ENCODE measurements at regions not wholly inside any gene's neighbourhood (a gene's known extent, or its start where the extent isn't known, plus 50 kb on each side); places are given as distances from the start of the nearest gene placed in this dataset.
A peak's percentile ranks its signal among the peaks of the same experiment; 100 is the strongest.

GRCh38 chr2:121052521-121052920 is 232.5 kb downstream of the TFCP2L1 start:
- Histone ChIP-seq H4K20me1 (ENCODE audit: low read length) (no peaks in the 10 kb centered on the region), H3F3A (ENCODE audit: low read length, unreplicated experiment) (no peaks in the 10 kb centered on the region), H3K4me3 (ENCODE audit: low read length) (no peak overlapping the region), H3K9me2 (replicated peaks; ENCODE audit: low read length) (no peaks in the 10 kb centered on the region), H3K9me3 (ENCODE audit: low read length) (no peaks in the 10 kb centered on the region), H3K27ac (ENCODE audit: low read length) (no peak overlapping the region), H2AFZ (ENCODE audit: low read length) (no peak overlapping the region), H3K9ac (ENCODE audit: low read length) (no peak overlapping the region), H3K36me3 (ENCODE audit: low read depth, low read length) (no peaks in the 10 kb centered on the region), H3K4me1 (ENCODE audit: insufficient read depth, low read length) (no peaks in the 10 kb centered on the region), H3K79me2 (ENCODE audit: low read length) (no peaks in the 10 kb centered on the region), H3K27me3 (ENCODE audit: low read length) (no peaks in the 10 kb centered on the region), H3K4me2 (ENCODE audit: low read length) (no peak overlapping the region)
- no TSS peak for BruUV-seq (replicated peaks)
- ChIA-PET CTCF (no interaction called here), POLR2A (ENCODE audit: unreplicated experiment) (no interaction called here)
- peak; percentile 40; the same call in 1 of the 2 replicates for ATAC-seq
- TF ChIP-seq EZH2 (IDR thresholded peaks at IDR 0.05; ENCODE audit: low read length, unreplicated experiment), result no peak
- TF ChIP-seq EZH2phosphoT487 (IDR thresholded peaks at IDR 0.05; ENCODE audit: borderline replicate concordance, low read length), result no peak
- TF ChIP-seq CTCF (conservative IDR thresholded peaks at IDR 0.05; ENCODE audit: low read depth, low read length), result no peak
- intact Hi-C loops (cut with micrococcal nuclease), result no loop called here
- no peak for DNase-seq

GRCh38 chr2:121055088-121055487 is 229.9 kb downstream of the TFCP2L1 start:
- no peak overlapping the region for H3K27ac ChIP-seq (ENCODE audit: low read length)
- DNase-seq (no peak), ATAC-seq (no peak)
- no peaks in the 10 kb centered on the region for H3K4me1 ChIP-seq (ENCODE audit: insufficient read depth, low read length)
- CTCF ChIA-PET, result no interaction called here
- no TSS peak for BruUV-seq (replicated peaks)
- intact Hi-C loops (cut with micrococcal nuclease), result no loop called here
- no peaks in the 10 kb centered on the region for H4K20me1 ChIP-seq (ENCODE audit: low read length)
- H3K79me2 ChIP-seq (ENCODE audit: low read length), result no peaks in the 10 kb centered on the region
- no peak overlapping the region for H3K4me3 ChIP-seq (ENCODE audit: low read length)
- no peak overlapping the region for H3K9ac ChIP-seq (ENCODE audit: low read length)
- POLR2A ChIA-PET (ENCODE audit: unreplicated experiment), result no interaction called here
- no peaks in the 10 kb centered on the region for H3K9me3 ChIP-seq (ENCODE audit: low read length)
- no peak overlapping the region for H3K4me2 ChIP-seq (ENCODE audit: low read length)
- H2AFZ ChIP-seq (ENCODE audit: low read length), result no peak overlapping the region
- H3F3A ChIP-seq (ENCODE audit: low read length, unreplicated experiment), result no peaks in the 10 kb centered on the region
- TF ChIP-seq EZH2 (IDR thresholded peaks at IDR 0.05; ENCODE audit: low read length, unreplicated experiment) (no peak), CTCF (conservative IDR thresholded peaks at IDR 0.05; ENCODE audit: low read depth, low read length) (no peak), EZH2phosphoT487 (IDR thresholded peaks at IDR 0.05; ENCODE audit: borderline replicate concordance, low read length) (no peak)
- no peaks in the 10 kb centered on the region for H3K9me2 ChIP-seq (replicated peaks; ENCODE audit: low read length)
- H3K27me3 ChIP-seq (ENCODE audit: low read length), result no peaks in the 10 kb centered on the region
- no peaks in the 10 kb centered on the region for H3K36me3 ChIP-seq (ENCODE audit: low read depth, low read length)

DNA sequence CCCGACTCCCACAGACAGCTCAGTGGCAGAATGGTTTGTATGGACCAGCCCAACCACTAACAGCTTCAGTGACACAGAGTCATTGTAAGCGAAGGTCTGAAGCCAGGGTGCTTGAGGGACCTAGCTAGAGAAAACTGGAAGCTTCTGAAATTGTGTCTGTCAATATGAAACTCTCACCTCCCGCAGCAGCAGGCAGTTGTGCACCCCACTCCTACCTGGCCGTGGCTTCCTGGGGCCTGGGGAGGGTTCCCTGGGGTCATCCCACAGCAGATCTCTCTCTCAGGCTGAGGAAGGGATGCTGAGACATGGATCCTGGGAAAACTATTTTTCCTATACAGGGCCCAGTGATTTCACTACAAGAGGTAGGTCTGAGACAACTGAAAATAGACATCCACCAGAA is 229.5 kb downstream of the TFCP2L1 start:
- Histone ChIP-seq H3K9me2 (replicated peaks; ENCODE audit: low read length) (no peaks in the 10 kb centered on the region), H3K4me1 (ENCODE audit: insufficient read depth, low read length) (no peaks in the 10 kb centered on the region), H2AFZ (ENCODE audit: low read length) (no peak overlapping the region), H3K27me3 (ENCODE audit: low read length) (no peaks in the 10 kb centered on the region), H3K79me2 (ENCODE audit: low read length) (no peaks in the 10 kb centered on the region), H3K9ac (ENCODE audit: low read length) (no peak overlapping the region), H3K4me2 (ENCODE audit: low read length) (no peak overlapping the region), H3K4me3 (ENCODE audit: low read length) (no peak overlapping the region), H3F3A (ENCODE audit: low read length, unreplicated experiment) (no peaks in the 10 kb centered on the region), H3K27ac (ENCODE audit: low read length) (no peak overlapping the region), H4K20me1 (ENCODE audit: low read length) (no peaks in the 10 kb centered on the region), H3K9me3 (ENCODE audit: low read length) (no peaks in the 10 kb centered on the region), H3K36me3 (ENCODE audit: low read depth, low read length) (no peaks in the 10 kb centered on the region)
- TF ChIP-seq EZH2 (IDR thresholded peaks at IDR 0.05; ENCODE audit: low read length, unreplicated experiment) (no peak), EZH2phosphoT487 (IDR thresholded peaks at IDR 0.05; ENCODE audit: borderline replicate concordance, low read length) (no peak), CTCF (conservative IDR thresholded peaks at IDR 0.05; ENCODE audit: low read depth, low read length) (no peak)
- ChIA-PET POLR2A (ENCODE audit: unreplicated experiment) (no interaction called here), CTCF (no interaction called here)
- ATAC-seq, result no peak
- no TSS peak for BruUV-seq (replicated peaks)
- intact Hi-C loops (cut with micrococcal nuclease), result no loop called here
- DNase-seq, result no peak

Measured in PC-3 (cell line).